ENCODE measurements at regions not wholly inside any gene's neighbourhood (a gene's known extent, or its start where the extent isn't known, plus 50 kb on each side); places are given as distances from the start of the nearest gene placed in this dataset.

GRCh38 chr22:23403720-23404688, 176.1 kb downstream of the IGLL1 start:
- no TSS peak for BruUV-seq (replicated peaks)
- H3K27me3 Mint-ChIP-seq (ENCODE audit: insufficient read depth, unreplicated experiment), result peaks cover 33% of the 10 kb centered on the region
- no peaks in the 10 kb centered on the region for H3K9me3 Mint-ChIP-seq (ENCODE audit: unreplicated experiment)
- CTCF ChIA-PET, result interaction anchor here (0.6 to 0.9 kb wide), 4 partner anchors 18 to 445 kb away, joined by 3 read pairs; no protein-coding TSS in a partner anchor
- no peak overlapping the region for H3K27ac Mint-ChIP-seq (ENCODE audit: low read depth, unreplicated experiment)
- no peak for DNase-seq (ENCODE audit: unreplicated experiment)
- H3K36me3 Mint-ChIP-seq (ENCODE audit: insufficient read depth, unreplicated experiment), result no peaks in the 10 kb centered on the region
- H3K4me3 Mint-ChIP-seq (ENCODE audit: unreplicated experiment), result no peak overlapping the region
- intact Hi-C loops (cut with micrococcal nuclease), result loop anchor here (5.0 kb wide), 1 partner anchor 133 kb away; no protein-coding TSS in a partner anchor
- no peak for TF ChIP-seq CTCF (IDR thresholded peaks at IDR 0.05; ENCODE audit: unreplicated experiment)
- H3K4me1 Mint-ChIP-seq (ENCODE audit: insufficient read depth, unreplicated experiment), result no peaks in the 10 kb centered on the region
- POLR2A ChIA-PET, result no interaction called here

- Mint-ChIP-seq H3K27ac (ENCODE audit: low read depth, unreplicated experiment) (no peak overlapping the region), H3K9me3 (ENCODE audit: unreplicated experiment) (no peaks in the 10 kb centered on the region), H3K4me3 (ENCODE audit: unreplicated experiment) (no peak overlapping the region), H3K27me3 (ENCODE audit: insufficient read depth, unreplicated experiment) (peaks cover 29% of the 10 kb centered on the region), H3K4me1 (ENCODE audit: insufficient read depth, unreplicated experiment) (no peaks in the 10 kb centered on the region), H3K36me3 (ENCODE audit: insufficient read depth, unreplicated experiment) (no peaks in the 10 kb centered on the region)
- ChIA-PET POLR2A (no interaction called here), CTCF (interaction anchor here (0.5 to 0.6 kb wide), 2 partner anchors 55 to 71 kb away, joined by 3 read pairs; no protein-coding TSS in a partner anchor)
- intact Hi-C loops (cut with micrococcal nuclease), result loop anchor here (5.0 kb wide), 1 partner anchor 134 kb away; no protein-coding TSS in a partner anchor
- no TSS peak for BruUV-seq (replicated peaks)
- no peak for TF ChIP-seq CTCF (IDR thresholded peaks at IDR 0.05; ENCODE audit: unreplicated experiment)
- DNase-seq (ENCODE audit: unreplicated experiment), result no peak
Observed at GRCh38 chr22:23403152-23403719, 176.9 kb downstream of the IGLL1 start.

- H3K36me3 Mint-ChIP-seq (ENCODE audit: insufficient read depth, unreplicated experiment), result no peaks in the 10 kb centered on the region
- H3K9me3 Mint-ChIP-seq (ENCODE audit: unreplicated experiment), result no peaks in the 10 kb centered on the region
- ChIA-PET POLR2A (no interaction called here), CTCF (interaction anchor here (0.5 to 0.6 kb wide), 3 partner anchors 56 to 317 kb away, joined by 3 read pairs; no protein-coding TSS in a partner anchor)
- BruUV-seq (replicated peaks), result no TSS peak
- H3K27me3 Mint-ChIP-seq (ENCODE audit: insufficient read depth, unreplicated experiment), result peaks cover 22% of the 10 kb centered on the region
- peak; percentile 73 for DNase-seq (ENCODE audit: unreplicated experiment)
- H3K4me1 Mint-ChIP-seq (ENCODE audit: insufficient read depth, unreplicated experiment), result no peaks in the 10 kb centered on the region
- peak overlapping the region; percentile 19 for H3K4me3 Mint-ChIP-seq (ENCODE audit: unreplicated experiment)
- TF ChIP-seq CTCF (IDR thresholded peaks at IDR 0.05; ENCODE audit: unreplicated experiment), result peak; percentile 61
- intact Hi-C loops (cut with micrococcal nuclease), result loop anchor here (5.0 kb wide), 1 partner anchor 135 kb away; no protein-coding TSS in a partner anchor
- H3K27ac Mint-ChIP-seq (ENCODE audit: low read depth, unreplicated experiment), result no peak overlapping the region
Observed at GRCh38 chr22:23402275-23403151, 177.6 kb downstream of the IGLL1 start.

Data from MCF 10A (cell line).